NCI-H187 (cell line): ENCODE measurements at regions not wholly inside any gene's neighbourhood (a gene's known extent, or its start where the extent isn't known, plus 50 kb on each side); places are given as distances from the start of the nearest gene placed in this dataset.
"Not testable (repeated sequence)": the region's sequence is repeated elsewhere in the genome, so short reads cannot be mapped to it uniquely, and the experiment has no call there.

Experiments
- DNase-seq, 2 experiments: peaks; one replicate each; lab custom pipeline; 2025; lab: John Stamatoyannopoulos, UW

DNA sequence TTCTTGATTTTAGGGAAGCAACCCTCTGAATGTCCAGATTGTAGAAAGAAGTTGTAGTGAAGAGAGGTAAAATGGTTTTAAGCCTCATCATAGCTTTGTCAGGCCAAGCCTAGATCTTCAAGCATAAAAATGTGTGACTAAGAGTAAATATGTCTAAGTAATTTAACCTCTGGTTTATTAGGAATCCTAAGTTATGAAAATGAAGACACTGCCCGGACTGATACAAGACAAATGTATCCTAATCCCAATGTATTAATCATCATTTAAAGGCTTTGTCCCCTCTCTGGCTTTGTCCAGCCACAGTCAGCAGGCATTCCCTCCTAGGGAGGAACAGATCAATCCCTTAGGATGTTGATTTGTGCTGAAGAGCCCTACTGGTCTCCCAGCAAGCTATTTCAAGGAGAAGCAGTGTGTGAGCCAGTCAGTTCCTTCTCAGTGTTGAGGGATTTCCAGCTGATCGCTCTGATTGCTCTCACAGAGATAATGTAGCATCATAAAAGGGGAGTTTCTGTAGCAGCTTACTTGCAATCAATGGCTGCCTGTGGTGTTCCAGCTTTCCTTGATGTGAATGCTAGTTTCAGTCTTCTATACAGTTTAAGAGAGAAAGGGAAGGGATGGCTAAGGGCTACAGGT lies 796.1 kb downstream of the EPHA4 start:
- no peak for DNase-seq

DNA sequence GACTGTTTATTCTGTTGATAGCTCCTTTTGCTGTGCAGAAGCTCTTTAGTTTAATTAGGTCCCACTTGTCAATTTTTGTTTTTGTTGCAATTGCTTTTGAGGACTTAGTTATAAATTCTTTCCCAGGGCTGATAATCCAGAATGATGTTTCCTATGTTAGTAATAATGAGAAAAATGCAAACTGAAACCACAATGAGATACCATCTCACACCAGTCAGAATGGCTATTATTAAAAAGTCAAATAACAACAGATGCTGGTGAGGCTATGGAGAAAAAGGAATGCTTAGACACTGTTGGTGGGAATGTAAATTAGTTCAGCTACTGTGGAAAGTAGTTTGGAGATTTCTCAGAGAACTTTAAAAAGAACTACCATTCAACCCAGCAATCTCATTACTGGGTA lies 793.0 kb downstream of the EPHA4 start:
- not testable (repeated sequence) for DNase-seq

DNA sequence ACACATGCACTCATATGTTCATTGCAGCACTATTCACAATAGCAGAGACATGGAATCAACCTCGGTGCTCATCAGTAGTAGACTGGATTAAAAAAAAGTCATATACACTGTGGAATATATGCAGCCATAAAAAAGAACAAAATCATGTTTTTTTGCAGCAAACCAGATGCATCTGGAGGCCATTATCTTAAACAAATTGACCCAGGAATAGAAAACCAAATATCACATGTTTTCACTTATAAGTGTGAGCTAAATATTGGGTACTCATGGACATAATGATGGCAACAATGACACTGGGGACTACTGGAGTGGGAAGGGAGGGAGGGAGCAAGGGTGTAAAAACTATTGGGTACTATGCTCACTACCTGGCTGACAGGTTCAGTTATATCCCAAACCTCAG lies 792.6 kb downstream of the EPHA4 start:
- no peak for DNase-seq

DNA sequence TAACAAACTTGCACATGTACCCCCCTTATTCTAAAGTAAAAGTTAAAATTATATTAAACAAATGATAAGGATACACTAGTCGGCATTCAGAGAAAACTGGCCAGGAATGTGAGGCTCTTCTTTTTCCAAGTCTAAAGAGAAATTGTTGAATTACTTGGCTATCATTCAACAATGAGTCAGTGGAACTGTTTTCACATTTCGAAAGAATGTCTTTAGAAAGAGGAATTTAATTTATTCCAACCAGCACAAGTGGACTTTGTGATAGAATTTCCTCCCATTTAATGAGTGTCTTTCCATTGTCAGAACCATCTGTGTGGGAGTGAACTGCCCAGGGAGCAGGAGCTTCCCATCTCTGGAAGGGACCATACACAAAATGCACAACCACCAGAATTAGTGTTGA lies 792.2 kb downstream of the EPHA4 start:
- no peak for DNase-seq

DNA sequence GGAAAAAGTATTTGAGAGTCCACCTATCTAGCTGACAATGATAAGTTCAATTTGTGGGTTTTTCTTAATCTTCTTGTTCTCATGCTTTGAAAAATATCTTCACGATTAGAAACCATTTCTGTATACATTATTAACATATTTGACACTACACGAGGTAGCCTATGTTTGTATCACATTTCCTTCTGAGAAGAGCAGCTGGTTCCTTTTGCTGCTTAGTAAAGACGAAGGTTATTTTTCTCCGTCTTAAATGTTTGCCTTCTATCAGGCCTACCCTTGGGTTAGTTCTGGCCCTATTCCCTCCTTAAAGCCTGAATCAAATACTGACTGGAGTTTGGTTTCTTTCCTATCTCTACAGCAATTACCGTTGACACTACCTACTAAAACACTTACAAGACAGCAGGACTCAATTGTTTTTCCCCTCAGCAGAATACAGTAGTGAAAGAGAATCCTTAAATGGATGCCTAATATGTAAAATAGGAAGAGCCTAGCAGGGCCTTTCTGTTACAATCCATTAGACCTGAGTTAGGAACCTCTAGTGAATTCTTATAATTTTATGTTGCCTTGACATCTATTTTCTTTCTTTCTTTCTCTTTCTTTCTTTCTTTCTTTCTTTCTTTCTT lies 790.4 kb downstream of the EPHA4 start:
- DNase-seq, result no peak

DNA sequence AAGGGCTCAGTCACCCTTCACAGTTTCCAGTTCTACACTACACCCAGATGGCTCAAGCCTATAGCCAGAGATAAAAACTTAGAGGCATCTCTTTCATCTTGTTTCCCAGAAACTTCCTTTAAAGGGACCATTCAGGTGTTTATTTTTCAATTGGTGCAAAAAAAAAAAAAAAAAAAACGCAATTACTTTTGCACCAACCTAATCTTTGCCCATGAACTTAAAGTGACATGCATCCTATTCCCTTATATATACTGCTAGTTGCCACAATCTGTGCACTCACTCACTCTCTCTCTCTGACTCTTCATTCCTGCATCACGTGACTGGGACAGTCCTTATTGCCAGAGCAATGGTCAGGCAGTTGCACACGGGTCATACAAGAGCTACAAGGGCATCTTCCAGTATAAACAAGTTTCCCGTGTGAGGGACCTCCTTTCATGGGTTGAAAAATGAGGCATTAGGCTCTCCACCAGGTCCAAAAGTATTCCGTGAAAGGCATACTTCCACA lies 789.4 kb downstream of the EPHA4 start:
- DNase-seq, result no peak

DNA sequence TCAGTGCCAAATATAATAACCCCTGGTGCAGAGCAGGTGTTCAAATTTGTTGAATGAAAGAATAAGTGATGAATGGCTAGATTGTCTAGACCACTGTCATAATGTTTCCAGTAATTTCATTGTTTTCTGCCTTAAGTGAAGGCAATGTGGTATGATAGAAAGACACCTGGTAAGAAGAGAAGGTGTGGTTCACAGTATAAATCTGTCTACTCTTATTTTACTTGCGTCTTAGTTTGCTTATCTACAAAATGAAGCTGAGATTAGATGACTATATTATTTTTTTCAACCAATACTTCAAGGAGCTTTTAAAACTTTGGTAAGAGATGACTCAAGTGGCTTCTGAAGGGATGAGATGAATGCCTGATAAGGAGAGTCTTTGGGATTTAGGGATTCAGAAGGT lies 788.4 kb downstream of the EPHA4 start:
- no peak for DNase-seq

DNA sequence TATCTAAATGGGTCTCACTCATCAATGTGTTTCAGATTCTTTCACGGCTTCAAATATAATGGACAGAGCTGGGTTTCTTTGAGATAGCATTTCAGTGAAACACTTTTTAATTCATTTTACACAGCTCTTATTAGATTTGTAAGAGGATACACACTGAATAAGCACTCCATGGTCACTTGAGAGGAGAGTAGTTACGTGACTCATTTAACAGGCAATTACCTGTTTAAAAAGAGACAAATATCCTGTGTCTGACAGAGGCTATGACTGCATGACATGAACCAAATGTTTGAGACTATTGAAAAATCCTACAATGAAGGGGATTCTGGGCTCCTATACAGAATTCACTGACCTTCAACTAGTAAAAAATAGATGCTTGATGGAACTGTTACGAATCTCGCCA lies 786.9 kb downstream of the EPHA4 start:
- no peak for DNase-seq

DNA sequence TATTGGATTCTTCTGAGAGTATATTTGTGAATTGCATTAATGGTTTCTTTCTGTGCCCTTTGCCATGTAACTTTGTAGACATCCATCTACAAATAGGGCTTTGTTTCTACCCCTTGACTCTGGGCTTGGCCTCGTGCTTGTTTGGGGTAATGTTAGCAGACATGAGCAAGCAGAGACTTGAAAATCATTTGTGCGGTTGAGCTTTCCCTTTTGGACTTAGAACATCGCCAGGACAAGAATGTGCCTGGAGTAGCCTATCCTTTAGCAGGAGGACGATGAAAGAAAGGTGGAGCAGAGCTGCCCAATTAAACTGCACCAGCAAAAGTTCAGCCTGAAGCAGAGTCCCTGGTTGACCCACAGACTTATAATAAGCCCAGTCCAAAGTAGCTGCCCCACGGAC lies 785.9 kb downstream of the EPHA4 start:
- no peak for DNase-seq

DNA sequence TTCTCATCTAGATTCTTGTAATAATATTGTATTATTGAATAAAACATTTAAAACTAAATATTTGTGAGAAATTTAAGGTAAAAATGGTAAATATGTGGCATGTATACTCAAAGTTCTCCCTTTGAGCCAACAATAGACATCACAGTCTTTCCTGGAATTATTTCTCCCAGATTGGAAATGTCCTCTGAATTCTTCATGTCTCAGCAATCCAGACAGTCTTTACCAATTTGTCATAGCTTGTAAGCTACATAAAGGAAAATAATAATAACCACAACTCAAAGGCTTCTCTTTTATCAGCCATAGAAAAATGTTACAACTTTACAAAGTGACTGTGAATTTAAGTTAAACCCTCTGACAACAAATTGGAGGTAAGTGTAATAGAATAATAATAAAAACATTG lies 784.9 kb downstream of the EPHA4 start:
- DNase-seq, result no peak

DNA sequence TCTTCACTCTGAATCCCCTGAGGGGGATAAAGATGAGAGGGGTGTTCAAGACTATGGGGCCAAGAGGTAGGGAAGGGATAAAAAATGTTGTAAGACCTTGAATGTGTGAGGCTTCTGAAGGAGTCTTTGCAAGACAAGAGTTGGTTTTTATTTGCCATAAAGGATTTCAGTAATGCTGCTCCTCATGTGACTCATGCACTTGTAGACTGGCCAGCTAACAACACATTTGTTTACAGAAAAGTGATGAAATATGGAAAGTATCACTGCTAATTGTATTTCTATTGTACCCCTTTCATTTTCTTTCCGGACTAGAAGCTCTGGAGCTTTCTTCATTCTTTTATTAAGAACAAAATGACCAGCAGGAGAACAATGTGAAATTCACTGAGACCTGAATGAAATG lies 782.1 kb downstream of the EPHA4 start:
- DNase-seq, result no peak

DNA sequence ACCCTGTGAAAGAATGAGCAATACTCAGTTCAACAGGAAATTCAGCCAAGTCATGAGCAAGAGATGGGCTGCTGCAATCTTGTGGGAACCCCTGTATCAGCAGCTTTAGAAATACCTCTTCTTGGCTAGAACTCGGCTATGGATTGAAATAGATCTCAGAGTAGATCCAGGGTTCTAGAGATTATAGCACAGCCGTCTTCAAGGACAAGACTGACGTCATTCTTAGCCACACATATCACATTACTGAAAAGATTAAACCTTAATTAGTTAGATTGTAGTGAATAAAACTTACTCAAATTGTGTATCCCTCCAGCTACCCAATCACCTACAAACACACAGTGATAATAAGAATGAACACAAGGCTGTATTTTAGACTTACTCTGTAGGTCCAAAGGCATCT lies 776.4 kb downstream of the EPHA4 start:
- DNase-seq, result no peak

DNA sequence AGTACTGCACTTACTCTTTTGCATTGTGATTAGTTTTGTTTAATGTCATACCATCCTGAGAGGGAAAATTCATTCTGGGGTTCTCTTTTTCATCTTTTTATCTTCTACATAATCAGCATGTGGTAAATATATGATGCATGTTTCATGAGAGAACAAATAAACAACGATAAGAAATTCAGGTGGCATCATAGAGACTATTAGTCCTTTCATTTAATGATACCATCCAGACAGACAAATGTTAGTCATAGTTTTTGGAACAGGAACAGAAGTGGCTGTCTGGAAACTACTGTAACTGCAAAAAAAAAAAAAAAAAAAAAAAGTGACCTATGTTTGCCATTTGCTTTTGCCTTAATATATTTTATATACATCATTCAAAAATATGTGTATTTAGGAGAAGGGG lies 761.0 kb downstream of the EPHA4 start:
- DNase-seq, result no peak

DNA sequence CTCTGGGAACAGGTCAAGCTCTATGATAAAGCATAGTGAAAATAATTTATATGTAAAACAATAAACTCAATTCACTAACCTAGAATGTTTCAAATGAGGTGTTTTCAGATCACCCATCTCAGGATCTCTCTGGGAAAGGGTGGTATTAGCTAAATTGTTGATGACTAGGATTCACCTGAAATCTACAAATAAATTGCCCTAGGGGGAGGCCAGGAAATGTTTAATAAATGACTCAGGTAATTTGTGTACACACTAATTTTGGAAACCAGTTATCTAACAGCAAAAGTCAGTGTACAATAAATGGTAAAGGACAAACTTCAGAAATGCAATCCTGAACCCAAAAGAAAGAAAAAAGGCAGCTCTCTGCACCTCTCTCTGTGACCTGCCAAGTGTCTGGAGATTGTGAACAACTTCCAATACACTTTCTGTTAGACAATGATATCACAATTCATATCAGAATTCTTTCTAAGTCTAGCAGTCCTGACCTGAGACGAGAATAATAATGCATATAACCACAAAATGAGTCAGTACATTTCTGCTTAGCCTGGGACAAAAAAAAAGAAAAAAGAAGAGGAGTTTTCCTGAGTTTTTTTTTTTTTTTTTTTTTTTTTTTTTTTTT lies 760.0 kb downstream of the EPHA4 start:
- DNase-seq, result no peak

DNA sequence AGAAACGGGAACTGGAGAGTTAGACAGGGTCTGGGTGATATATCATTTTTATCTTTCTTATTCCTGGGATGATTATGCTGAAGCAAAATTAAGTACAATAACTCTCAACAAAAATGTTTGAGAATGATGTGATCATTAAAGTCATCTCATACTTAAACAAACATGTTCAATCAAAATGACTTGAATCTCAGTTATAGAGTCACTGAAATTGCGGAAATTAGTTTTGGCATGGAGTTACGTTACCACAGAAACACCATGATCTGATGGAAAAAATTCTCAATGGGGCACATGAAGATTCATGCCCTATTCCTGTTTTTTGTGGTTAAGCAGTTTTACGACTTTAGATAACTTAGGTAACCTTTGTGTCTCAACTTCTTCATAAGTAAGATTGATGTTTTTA lies 757.7 kb downstream of the EPHA4 start:
- no peak for DNase-seq

DNA sequence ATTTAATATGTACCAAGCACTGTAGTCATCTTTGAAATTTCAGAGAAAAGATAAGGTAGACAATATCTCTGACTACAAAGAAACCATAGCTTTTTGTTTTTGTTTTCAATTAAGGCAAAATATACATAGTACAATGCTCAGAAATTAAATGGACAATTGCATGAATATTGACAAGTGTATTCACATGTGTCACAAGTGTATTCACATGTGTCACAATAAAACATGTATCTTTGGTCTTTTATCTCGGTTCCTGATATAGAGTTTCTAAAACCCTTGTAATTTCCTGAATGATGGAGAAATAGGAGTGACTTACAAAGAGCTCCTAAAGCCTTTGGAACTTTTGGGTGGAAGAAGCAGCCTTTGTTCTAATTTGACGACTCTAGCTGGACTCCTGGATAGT lies 756.4 kb downstream of the EPHA4 start:
- no peak for DNase-seq

DNA sequence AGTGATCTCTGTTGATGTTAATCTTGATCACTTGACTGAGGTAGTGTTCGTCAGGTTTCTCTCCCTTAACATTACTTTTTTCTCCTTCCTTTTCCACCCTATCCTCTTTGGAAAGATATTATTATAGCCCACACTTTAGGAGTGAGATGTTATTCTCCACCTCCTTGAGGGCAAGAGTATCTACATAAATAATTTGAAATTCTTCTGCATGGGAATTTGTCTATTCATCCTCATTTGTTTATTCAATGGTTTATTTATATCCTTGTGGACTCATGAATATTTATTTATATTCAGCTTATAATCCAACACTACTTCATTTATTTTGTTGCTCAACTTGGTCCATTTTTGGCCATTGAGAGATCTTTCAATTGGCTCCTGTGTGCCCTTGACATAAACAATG lies 750.4 kb downstream of the EPHA4 start:
- no peak for DNase-seq

DNA sequence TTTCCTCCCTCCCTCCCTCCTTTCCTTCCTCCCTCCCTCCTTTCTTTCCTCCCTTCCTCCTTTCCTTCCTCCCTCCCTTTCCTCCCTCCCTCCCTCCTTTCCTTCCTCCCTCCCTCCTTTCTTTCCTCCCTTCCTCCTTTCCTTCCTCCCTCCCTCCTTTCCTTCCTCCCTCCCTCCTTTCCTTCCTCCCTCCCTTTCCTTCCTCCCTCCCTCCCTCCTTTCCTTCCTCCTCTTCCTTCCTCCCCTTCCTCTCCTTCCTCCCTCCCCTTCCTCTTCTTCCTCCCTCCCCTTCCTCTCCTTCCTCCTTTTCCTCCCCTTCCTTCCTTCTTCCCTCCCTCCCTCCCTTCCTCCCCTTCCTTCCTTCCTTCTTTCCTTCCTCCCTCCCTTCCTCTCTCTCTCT lies 748.5 kb downstream of the EPHA4 start:
- not testable (repeated sequence) for DNase-seq

DNA sequence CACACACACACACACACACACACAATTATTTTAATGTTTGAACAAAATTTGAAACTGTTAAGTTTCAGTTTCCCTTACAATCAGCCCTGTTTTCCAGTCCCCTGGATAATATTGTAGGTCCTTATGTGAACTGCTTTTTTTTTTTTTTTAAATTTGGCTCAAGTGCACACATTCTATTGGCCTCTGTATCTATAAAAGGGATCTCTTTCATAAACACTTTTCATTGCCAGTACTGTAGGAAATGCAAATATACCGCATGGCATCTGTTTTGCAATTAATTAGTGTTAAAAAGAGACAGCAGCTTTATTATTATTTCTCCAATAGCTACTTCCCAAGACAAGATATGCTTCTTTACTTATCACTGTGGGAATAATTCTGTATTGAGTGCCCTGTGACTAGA lies 738.7 kb downstream of the EPHA4 start:
- DNase-seq, result no peak

DNA sequence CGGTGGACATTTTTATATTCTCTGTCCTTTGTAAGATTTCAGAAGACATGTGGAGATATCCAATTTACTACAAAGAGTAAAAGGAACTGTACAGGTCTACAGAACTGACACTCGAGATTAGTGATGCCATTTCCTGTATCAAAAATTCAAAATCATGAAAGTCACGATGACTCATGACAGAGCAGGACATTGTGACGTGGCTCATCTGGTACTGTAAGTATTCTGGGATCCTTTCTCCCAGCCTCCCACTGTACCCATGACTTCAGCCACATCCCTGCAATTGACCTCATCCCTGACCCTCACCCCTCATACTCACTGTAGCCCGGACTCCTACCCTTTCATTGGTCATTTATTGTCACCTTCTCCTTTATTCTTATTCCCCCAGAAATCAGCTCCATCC lies 736.5 kb downstream of the EPHA4 start:
- DNase-seq, result no peak

DNA sequence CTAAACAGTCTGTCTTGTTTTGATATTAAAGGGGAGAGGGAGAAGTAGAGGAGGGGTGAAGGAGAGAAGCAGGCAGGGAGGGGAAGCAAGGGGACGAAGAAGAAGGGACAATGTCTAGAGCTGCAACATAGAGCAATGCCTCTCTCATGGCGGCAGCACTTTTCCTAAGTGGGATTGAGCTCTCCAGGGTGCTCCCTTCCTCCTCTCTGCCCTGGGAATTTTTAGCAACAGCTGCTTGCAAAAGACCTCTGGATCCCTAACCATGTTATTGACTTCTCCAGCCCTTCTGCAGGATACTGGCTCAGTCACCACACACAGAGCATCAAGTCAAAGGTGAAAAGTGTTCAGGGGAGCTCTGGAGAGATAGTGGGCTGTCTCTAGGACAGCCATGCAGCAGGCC lies 734.9 kb downstream of the EPHA4 start:
- DNase-seq, result no peak

DNA sequence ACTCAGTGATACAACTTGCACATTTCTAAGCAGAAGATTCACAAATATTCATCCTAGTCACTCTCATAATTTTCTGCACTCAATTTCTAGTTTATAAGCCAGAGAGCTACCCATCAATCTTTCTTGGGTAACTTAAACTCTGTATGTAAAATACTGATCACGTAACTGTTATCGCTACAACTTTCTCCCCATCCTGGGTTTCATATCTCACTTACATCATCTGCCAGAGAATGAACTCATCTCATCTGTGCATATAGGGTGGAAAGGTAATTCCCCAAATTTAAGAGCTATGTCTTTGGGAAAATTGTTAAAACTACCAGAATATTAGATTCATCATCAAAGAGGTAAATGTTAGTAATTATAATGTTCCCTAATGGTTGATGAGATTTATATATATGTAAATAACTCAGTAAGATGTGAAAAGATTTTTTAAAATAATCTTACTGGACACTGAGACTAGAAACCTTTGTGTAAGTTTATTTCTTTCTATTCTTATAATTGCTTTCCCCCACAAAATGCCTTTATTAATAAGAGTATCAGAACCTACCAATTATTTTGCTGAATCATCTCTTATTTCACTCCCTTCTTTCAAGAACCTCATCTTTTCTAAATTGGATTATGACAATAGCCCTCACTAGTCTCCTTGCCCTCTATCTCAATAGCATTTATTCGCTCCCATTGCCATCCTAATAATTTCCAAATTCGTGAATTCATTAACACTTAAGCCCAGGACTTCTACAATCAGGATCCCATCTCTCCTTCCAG lies 729.0 kb downstream of the EPHA4 start:
- DNase-seq, result no peak

DNA sequence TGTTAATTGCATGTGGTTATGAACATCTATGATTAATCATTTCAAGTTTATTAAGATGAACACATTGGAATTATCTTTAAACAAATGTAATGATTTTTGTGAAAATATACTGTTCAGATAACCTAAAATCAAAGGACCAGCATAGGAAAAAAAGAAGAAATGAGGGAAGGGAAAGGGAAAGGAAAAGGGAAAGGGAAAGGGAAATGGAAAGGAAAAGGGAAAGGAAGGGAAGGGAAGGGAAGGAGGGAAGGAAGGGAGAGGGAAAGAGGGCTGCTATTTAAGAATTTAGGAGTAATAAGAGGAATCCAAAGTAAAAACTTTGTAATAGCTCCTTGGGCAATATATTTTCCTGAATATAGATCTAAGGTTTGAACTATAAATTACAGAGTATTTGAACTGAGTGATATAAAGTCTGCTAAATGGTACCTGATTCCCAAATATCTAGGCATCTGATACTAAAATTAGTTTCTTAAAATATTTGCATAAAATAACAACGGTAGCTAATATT lies 726.3 kb downstream of the EPHA4 start:
- no peak for DNase-seq
